K562 (cell line): ENCODE measurements at regions not wholly inside any gene's neighbourhood (a gene's known extent, or its start where the extent isn't known, plus 50 kb on each side); places are given as distances from the start of the nearest gene placed in this dataset.
A peak's percentile ranks its signal among the peaks of the same experiment; 100 is the strongest.

ENCODE experiments used
- ATAC-seq: fragments of 200-7000 bp; cut with Tn5 transposase; 3 replicates; pipeline ENCODE4 v1.9.1; 2020; ENCODE audit warnings: moderate library complexity
- BruUV-seq: library from RNA; stranded (reverse); fragments of 400-500 nt; replicated peaks from 2 replicates; lab custom pipeline; 2021; lab: Mats Ljungman, UMichigan
- CTCF ChIA-PET: fragments of 300-600 bp; formaldehyde crosslinking; extraction: SDS; loops from one replicate; lab custom pipeline; 2021; ENCODE audit warnings: low intra/inter-chr PET ratio; lab: Yijun Ruan, JAX
- POLR2A ChIA-PET: fragments of 300-600, 350-650 bp; sonication (Branson Sonifier 250); formaldehyde crosslinking; extraction: SDS; loops from one replicate; lab custom pipeline; 2021; ENCODE audit warnings: antibody characterized with exemption, inconsistent platforms; lab: Yijun Ruan, JAX
- DNase-seq, 4 experiments: peaks; one replicate each; pipeline versions ENCODE4 v3.0.0 to v3.0.0-alpha.2; 2011 to 2018; ENCODE audit warnings: low spot score in 3 of 4, mixed read lengths in 3 of 4; ENCODE audit errors: extremely low read depth in 1 of 4
- FAIRE-seq: peaks from 2 replicates; lab custom pipeline; 2011; peaks lifted over from hg19 to GRCh38; lab: Jason Lieb, UNC
- H2AFZ ChIP-seq: 2 replicates; pipeline ENCODE4 v1.6.0; 2011; ENCODE audit warnings: low read depth, low read length, control low read depth, inconsistent platforms
- H3K27ac ChIP-seq: fragments of 200-600 bp; 3 replicates; pipeline ENCODE4 v1.8.0; 2011; ENCODE audit warnings: low read depth, mild to moderate bottlenecking, control low read depth, inconsistent platforms, low read length, moderate library complexity, mixed read lengths; ENCODE audit errors: extremely low read depth
- H3K27me3 ChIP-seq, 2 experiments: fragments of 300-600 bp in 1 of 2; 2 replicates in 1 of 2; 3 replicates in 1 of 2; pipeline versions ENCODE4 v1.6.0 to v1.8.0; 2011; ENCODE audit warnings: inconsistent platforms in 2 of 2, low read length in 2 of 2, mild to moderate bottlenecking in 1 of 2, mixed read lengths in 1 of 2, moderate library complexity in 1 of 2; ENCODE audit not compliant: control insufficient read depth in 2 of 2, insufficient read depth in 2 of 2
- H3K36me3 ChIP-seq: fragments of 300-600 bp; 3 replicates; pipeline ENCODE4 v1.8.0; 2011; ENCODE audit warnings: mild to moderate bottlenecking, low read length, inconsistent platforms; ENCODE audit not compliant: control insufficient read depth, insufficient read depth
- H3K4me1 ChIP-seq, 2 experiments: fragments of 200-600 bp in 1 of 2; replicated peaks in 1 of 2; 2 replicates in 1 of 2; 3 replicates in 1 of 2; pipeline versions ENCODE4 v1.5.1 to v1.8.0; 2011; ENCODE audit warnings: inconsistent platforms in 2 of 2, low read length in 2 of 2, mild to moderate bottlenecking in 1 of 2, mixed read lengths in 1 of 2, moderate library complexity in 1 of 2; ENCODE audit not compliant: control insufficient read depth in 2 of 2, insufficient read depth in 2 of 2
- H3K4me2 ChIP-seq: 2 replicates; pipeline ENCODE4 v1.6.1; 2011; ENCODE audit warnings: low read length, control low read depth, inconsistent platforms, mixed read lengths; ENCODE audit not compliant: insufficient read depth
- H3K4me3 ChIP-seq: fragments of 200-600 bp; sonication (generic), shearing (Covaris generic); 2 replicates; pipeline ENCODE4 v1.5.1; 2016; ENCODE audit warnings: control low read depth, inconsistent platforms
- H3K79me2 ChIP-seq: fragments of 200-600 bp; 3 replicates; pipeline ENCODE4 v1.8.0; 2011; ENCODE audit warnings: low read length, inconsistent platforms; ENCODE audit not compliant: control insufficient read depth, insufficient read depth
- H3K9ac ChIP-seq, 2 experiments: 2 replicates each; pipeline versions ENCODE4 v1.6.0 to v1.6.1; 2011; ENCODE audit warnings: low read depth in 2 of 2, low read length in 2 of 2, control low read depth in 1 of 2, inconsistent platforms in 1 of 2, mild to moderate bottlenecking in 1 of 2, mixed read lengths in 1 of 2; ENCODE audit not compliant: insufficient read depth in 1 of 2
- H3K9me1 ChIP-seq: one replicate; pipeline ENCODE4 v1.6.0; 2011; ENCODE audit warnings: inconsistent platforms, mild to moderate bottlenecking, low read length, moderate library complexity; ENCODE audit not compliant: control insufficient read depth, insufficient read depth
- H3K9me3 ChIP-seq: replicated peaks from 2 replicates; pipeline ENCODE4 v1.5.1; 2011; ENCODE audit warnings: low read depth, low read length, inconsistent platforms; ENCODE audit not compliant: control insufficient read depth, insufficient read depth
- H4K20me1 ChIP-seq: replicated peaks from 2 replicates; pipeline ENCODE4 v1.6.1; 2011; ENCODE audit warnings: low read length, inconsistent platforms, mixed read lengths; ENCODE audit not compliant: control insufficient read depth, insufficient read depth
- BMI1 ChIP-seq: fragments of 150-350 bp; IDR thresholded peaks from 2 replicates; pipeline ENCODE4 v1.6.1; 2014; ENCODE audit warnings: low read length
- DIDO1 ChIP-seq: fragments of 450-650 bp; IDR thresholded peaks from 2 replicates; pipeline ENCODE4 v1.6.1; 2016; ENCODE audit warnings: low read depth, missing biosample characterization, missing genetic modification characterization
- SNIP1 ChIP-seq: fragments of 450-650 bp; IDR thresholded peaks from 2 replicates; pipeline ENCODE4 v1.7.1; 2017; ENCODE audit warnings: low read depth, mild to moderate bottlenecking
- WGBS: fragments of 100-300 bp; shearing (Covaris generic); methylation state at CpG from one replicate; pipeline ENCODE4 v1.1.6; 2016; ENCODE audit warnings: low coverage, mixed read lengths; ENCODE audit not compliant: insufficient coverage; ENCODE audit errors: missing lambda C conversion rate; 5-methylcytosine and 5-hydroxymethylcytosine counted together
- in situ Hi-C: fragments of 300-500 bp; cut with MboI; formaldehyde crosslinking; loops from 4 replicates; pipeline ENCODE4 v1.15.0; 2018; ENCODE audit warnings: inconsistent platforms, mixed read lengths
- intact Hi-C: fragments of 100-400 bp; cut with micrococcal nuclease; formaldehyde crosslinking; loops from 2 replicates; pipeline ENCODE4 v1.14.2; 2022
- TF ChIP-seq, protein P1 (sequence below): fragments of 150-350 bp; conservative IDR thresholded peaks from 2 replicates; pipeline ENCODE4 v1.6.1; 2014; ENCODE audit warnings: low read length
- TF ChIP-seq, protein P2 (sequence below): fragments of 250-450 bp; sonication (Bioruptor Pico); IDR thresholded peaks from 2 replicates; pipeline ENCODE4 v1.5.0; 2021

DNA sequence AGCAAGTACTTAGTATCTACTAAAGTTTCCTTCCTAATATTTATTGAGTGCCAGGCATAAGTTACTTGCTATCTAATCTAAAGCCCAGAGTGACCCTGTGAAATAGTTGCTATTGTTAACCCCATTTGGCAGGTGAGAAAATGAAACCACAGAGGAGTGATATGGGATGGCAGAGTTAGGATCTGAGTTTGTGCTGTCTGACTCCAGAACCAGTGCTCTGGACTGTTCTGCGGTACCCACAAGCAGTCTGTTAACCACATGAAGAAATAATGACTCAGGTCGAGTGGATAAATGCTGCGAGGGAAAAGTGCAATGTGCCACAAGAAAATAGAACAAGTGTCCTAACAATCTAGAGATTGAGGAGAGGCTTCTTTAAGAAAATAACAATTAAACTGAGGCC lies 60.7 kb upstream of the GZMB start:
- Histone ChIP-seq H3K4me3 (no peak overlapping the region), H3K4me2 (no peak overlapping the region), H3K27me3 (no peaks in the 10 kb centered on the region), H3K9me3 (no peaks in the 10 kb centered on the region), H3K9ac (no peak overlapping the region), H3K9me1 (no peaks in the 10 kb centered on the region), H3K27ac (no peak overlapping the region), H3K79me2 (no peaks in the 10 kb centered on the region), H4K20me1 (no peaks in the 10 kb centered on the region), H3K4me1 (peaks cover 0 to 4% of the 10 kb centered on the region in 2 experiments; a peak in 3 of 5 replicates), H2AFZ (peak overlapping the region; percentile 14; the same call in 1 of the 2 replicates), H3K36me3 (no peaks in the 10 kb centered on the region)
- in situ Hi-C loops (loop anchor here (25.0 kb wide), 1 partner anchor 357 kb away; the partner anchor contains the start of genes ADCY4 and RIPK3), intact Hi-C loops (no loop called here)
- POLR2A ChIA-PET, result no interaction called here
- BruUV-seq, result no TSS peak
- 23% methylated on average over 3 of the region's 3 CpGs for WGBS
- TF ChIP-seq SNIP1 (no peak), BMI1 (no peak), DIDO1 (tag) (no peak)
- TF ChIP-seq, protein P1, sequence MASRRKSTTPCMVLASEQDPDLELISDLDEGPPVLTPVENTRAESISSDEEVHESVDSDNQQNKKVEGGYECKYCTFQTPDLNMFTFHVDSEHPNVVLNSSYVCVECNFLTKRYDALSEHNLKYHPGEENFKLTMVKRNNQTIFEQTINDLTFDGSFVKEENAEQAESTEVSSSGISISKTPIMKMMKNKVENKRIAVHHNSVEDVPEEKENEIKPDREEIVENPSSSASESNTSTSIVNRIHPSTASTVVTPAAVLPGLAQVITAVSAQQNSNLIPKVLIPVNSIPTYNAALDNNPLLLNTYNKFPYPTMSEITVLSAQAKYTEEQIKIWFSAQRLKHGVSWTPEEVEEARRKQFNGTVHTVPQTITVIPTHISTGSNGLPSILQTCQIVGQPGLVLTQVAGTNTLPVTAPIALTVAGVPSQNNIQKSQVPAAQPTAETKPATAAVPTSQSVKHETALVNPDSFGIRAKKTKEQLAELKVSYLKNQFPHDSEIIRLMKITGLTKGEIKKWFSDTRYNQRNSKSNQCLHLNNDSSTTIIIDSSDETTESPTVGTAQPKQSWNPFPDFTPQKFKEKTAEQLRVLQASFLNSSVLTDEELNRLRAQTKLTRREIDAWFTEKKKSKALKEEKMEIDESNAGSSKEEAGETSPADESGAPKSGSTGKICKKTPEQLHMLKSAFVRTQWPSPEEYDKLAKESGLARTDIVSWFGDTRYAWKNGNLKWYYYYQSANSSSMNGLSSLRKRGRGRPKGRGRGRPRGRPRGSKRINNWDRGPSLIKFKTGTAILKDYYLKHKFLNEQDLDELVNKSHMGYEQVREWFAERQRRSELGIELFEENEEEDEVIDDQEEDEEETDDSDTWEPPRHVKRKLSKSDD, result no peak
- TF ChIP-seq, protein P2, sequence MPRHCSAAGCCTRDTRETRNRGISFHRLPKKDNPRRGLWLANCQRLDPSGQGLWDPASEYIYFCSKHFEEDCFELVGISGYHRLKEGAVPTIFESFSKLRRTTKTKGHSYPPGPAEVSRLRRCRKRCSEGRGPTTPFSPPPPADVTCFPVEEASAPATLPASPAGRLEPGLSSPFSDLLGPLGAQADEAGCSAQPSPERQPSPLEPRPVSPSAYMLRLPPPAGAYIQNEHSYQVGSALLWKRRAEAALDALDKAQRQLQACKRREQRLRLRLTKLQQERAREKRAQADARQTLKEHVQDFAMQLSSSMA (CRISPR knock-in tag), result no peak
- DNase-seq, result no peak
- CTCF ChIA-PET, result no interaction called here
- FAIRE-seq, result no peak
- no peak for ATAC-seq
